ENCODE measurements at regions not wholly inside any gene's neighbourhood (a gene's known extent, or its start where the extent isn't known, plus 50 kb on each side); places are given as distances from the start of the nearest gene placed in this dataset.

GRCh38 chr1:164265232-164265631, 293.8 kb upstream of the PBX1 start:
- no peaks in the 10 kb centered on the region for H3K27me3 ChIP-seq (ENCODE audit: control insufficient read depth, insufficient read depth, low read length)
- H3K27ac ChIP-seq (ENCODE audit: low read depth, low read length): no peak overlapping the region
- TF ChIP-seq CTCF (IDR thresholded peaks at IDR 0.05; ENCODE audit: low read depth, low read length): no peak
- H3K4me3 ChIP-seq (ENCODE audit: low read depth, low read length): no peak overlapping the region
- POLR2A ChIA-PET: no interaction called here
- no peaks in the 10 kb centered on the region for H3K9me3 ChIP-seq (ENCODE audit: control insufficient read depth, insufficient read depth, low read length)
- DNase-seq (ENCODE audit: low read depth, low spot score): no peak
- CTCF ChIA-PET: no interaction called here

GRCh38 chr1:164272156-164272555, 286.8 kb upstream of the PBX1 start:
- no peak for DNase-seq (ENCODE audit: low read depth, low spot score)
- CTCF ChIA-PET: no interaction called here
- Histone ChIP-seq H3K27ac (ENCODE audit: low read depth, low read length) (no peak overlapping the region), H3K4me3 (ENCODE audit: low read depth, low read length) (no peak overlapping the region), H3K9me3 (ENCODE audit: control insufficient read depth, insufficient read depth, low read length) (no peaks in the 10 kb centered on the region), H3K27me3 (ENCODE audit: control insufficient read depth, insufficient read depth, low read length) (no peaks in the 10 kb centered on the region)
- no peak for TF ChIP-seq CTCF (IDR thresholded peaks at IDR 0.05; ENCODE audit: low read depth, low read length)
- POLR2A ChIA-PET: no interaction called here

GRCh38 chr1:164296172-164296571, 262.8 kb upstream of the PBX1 start:
- TF ChIP-seq CTCF (IDR thresholded peaks at IDR 0.05; ENCODE audit: low read depth, low read length): no peak
- Histone ChIP-seq H3K27me3 (ENCODE audit: control insufficient read depth, insufficient read depth, low read length) (no peaks in the 10 kb centered on the region), H3K9me3 (ENCODE audit: control insufficient read depth, insufficient read depth, low read length) (no peaks in the 10 kb centered on the region), H3K27ac (ENCODE audit: low read depth, low read length) (no peak overlapping the region), H3K4me3 (ENCODE audit: low read depth, low read length) (no peak overlapping the region)
- ChIA-PET POLR2A (no interaction called here), CTCF (no interaction called here)
- DNase-seq (ENCODE audit: low read depth, low spot score): no peak

- DNase-seq (ENCODE audit: low read depth, low spot score): no peak
- no peak overlapping the region for H3K27ac ChIP-seq (ENCODE audit: low read depth, low read length)
- H3K4me3 ChIP-seq (ENCODE audit: low read depth, low read length): no peak overlapping the region
- CTCF ChIA-PET: no interaction called here
- TF ChIP-seq CTCF (IDR thresholded peaks at IDR 0.05; ENCODE audit: low read depth, low read length): no peak
- no peaks in the 10 kb centered on the region for H3K9me3 ChIP-seq (ENCODE audit: control insufficient read depth, insufficient read depth, low read length)
- POLR2A ChIA-PET: no interaction called here
- no peaks in the 10 kb centered on the region for H3K27me3 ChIP-seq (ENCODE audit: control insufficient read depth, insufficient read depth, low read length)
Observed at GRCh38 chr1:164308101-164308500, 250.9 kb upstream of the PBX1 start.

- no peak overlapping the region for H3K27ac ChIP-seq (ENCODE audit: low read depth, low read length)
- no peak for DNase-seq (ENCODE audit: low read depth, low spot score)
- no peak for TF ChIP-seq CTCF (IDR thresholded peaks at IDR 0.05; ENCODE audit: low read depth, low read length)
- H3K4me3 ChIP-seq (ENCODE audit: low read depth, low read length): no peak overlapping the region
- POLR2A ChIA-PET: no interaction called here
- no peaks in the 10 kb centered on the region for H3K9me3 ChIP-seq (ENCODE audit: control insufficient read depth, insufficient read depth, low read length)
- CTCF ChIA-PET: no interaction called here
- no peaks in the 10 kb centered on the region for H3K27me3 ChIP-seq (ENCODE audit: control insufficient read depth, insufficient read depth, low read length)
Observed at GRCh38 chr1:164310166-164310565, 248.8 kb upstream of the PBX1 start.
